ENCODE measurements at regions not wholly inside any gene's neighbourhood (a gene's known extent, or its start where the extent isn't known, plus 50 kb on each side); places are given as distances from the start of the nearest gene placed in this dataset.

- Histone ChIP-seq H3K9ac (ENCODE audit: insufficient read depth, low read length) (no peak overlapping the region), H4K20me1 (ENCODE audit: control insufficient read depth, extremely low read depth, insufficient read depth, low read length) (no peaks in the 10 kb centered on the region), H3K4me3 (replicated peaks in 1 of 4; ENCODE audit: control extremely low read depth in 1 of 4, insufficient read depth in 1 of 4, low read depth in 3 of 4, low read length in 4 of 4) (no peak overlapping the region), H3K27me3 (ENCODE audit: control insufficient read depth, insufficient read depth, low read length) (no peaks in the 10 kb centered on the region), H2AFZ (ENCODE audit: low read length) (no peak overlapping the region), H3K79me2 (ENCODE audit: control insufficient read depth, insufficient read depth, low read length) (no peaks in the 10 kb centered on the region), H3K27ac (ENCODE audit: insufficient read depth, low read length) (no peak overlapping the region), H3K4me2 (ENCODE audit: extremely low read depth, insufficient read depth, low read length) (no peak overlapping the region), H3K4me1 (ENCODE audit: control insufficient read depth, extremely low read depth, insufficient read depth, low read length) (no peaks in the 10 kb centered on the region), H3K36me3 (ENCODE audit: control insufficient read depth, insufficient read depth, low read length) (no peaks in the 10 kb centered on the region), H3K9me3 (ENCODE audit: control insufficient read depth, insufficient read depth, low read depth, low read length) (no peaks in the 10 kb centered on the region)
- DNase-seq (ENCODE audit: low read depth in 2 of 2), result no peak
- TF ChIP-seq CTCF (conservative IDR thresholded peaks at IDR 0.05 in 1 of 2, IDR thresholded peaks at IDR 0.05 in 1 of 2; ENCODE audit: low read depth in 1 of 2, low read length in 2 of 2) (no peak), EZH2 (IDR thresholded peaks at IDR 0.05; ENCODE audit: low read length, missing control alignments) (no peak)
Measured at GRCh38 chr14:34251662-34252061, 210.4 kb downstream of the SPTSSA start.

- Histone ChIP-seq H3K27me3 (ENCODE audit: control insufficient read depth, insufficient read depth, low read length) (no peaks in the 10 kb centered on the region), H3K9ac (ENCODE audit: insufficient read depth, low read length) (no peak overlapping the region), H3K4me3 (replicated peaks in 1 of 4; ENCODE audit: control extremely low read depth in 1 of 4, insufficient read depth in 1 of 4, low read depth in 3 of 4, low read length in 4 of 4) (no peak overlapping the region), H3K9me3 (ENCODE audit: control insufficient read depth, insufficient read depth, low read depth, low read length) (no peaks in the 10 kb centered on the region), H4K20me1 (ENCODE audit: control insufficient read depth, extremely low read depth, insufficient read depth, low read length) (no peaks in the 10 kb centered on the region), H3K79me2 (ENCODE audit: control insufficient read depth, insufficient read depth, low read length) (no peaks in the 10 kb centered on the region), H3K36me3 (ENCODE audit: control insufficient read depth, insufficient read depth, low read length) (no peaks in the 10 kb centered on the region), H3K4me2 (ENCODE audit: extremely low read depth, insufficient read depth, low read length) (no peak overlapping the region), H3K4me1 (ENCODE audit: control insufficient read depth, extremely low read depth, insufficient read depth, low read length) (no peaks in the 10 kb centered on the region), H2AFZ (ENCODE audit: low read length) (no peak overlapping the region), H3K27ac (ENCODE audit: insufficient read depth, low read length) (no peak overlapping the region)
- no peak for TF ChIP-seq CTCF (conservative IDR thresholded peaks at IDR 0.05 in 1 of 2, IDR thresholded peaks at IDR 0.05 in 1 of 2; ENCODE audit: low read depth in 1 of 2, low read length in 2 of 2)
- TF ChIP-seq EZH2 (IDR thresholded peaks at IDR 0.05; ENCODE audit: low read length, missing control alignments), result no peak
- DNase-seq (ENCODE audit: low read depth in 2 of 2), result peak in 1 of 2 donors; percentile 10
Measured at GRCh38 chr14:34250959-34251358, 211.1 kb downstream of the SPTSSA start.

- no peak overlapping the region for H2AFZ ChIP-seq (ENCODE audit: low read length)
- no peak overlapping the region for H3K9ac ChIP-seq (ENCODE audit: insufficient read depth, low read length)
- no peaks in the 10 kb centered on the region for H4K20me1 ChIP-seq (ENCODE audit: control insufficient read depth, extremely low read depth, insufficient read depth, low read length)
- H3K4me2 ChIP-seq (ENCODE audit: extremely low read depth, insufficient read depth, low read length), result no peak overlapping the region
- no peak overlapping the region for H3K27ac ChIP-seq (ENCODE audit: insufficient read depth, low read length)
- H3K79me2 ChIP-seq (ENCODE audit: control insufficient read depth, insufficient read depth, low read length), result no peaks in the 10 kb centered on the region
- no peaks in the 10 kb centered on the region for H3K4me1 ChIP-seq (ENCODE audit: control insufficient read depth, extremely low read depth, insufficient read depth, low read length)
- no peaks in the 10 kb centered on the region for H3K36me3 ChIP-seq (ENCODE audit: control insufficient read depth, insufficient read depth, low read length)
- no peaks in the 10 kb centered on the region for H3K9me3 ChIP-seq (ENCODE audit: control insufficient read depth, insufficient read depth, low read depth, low read length)
- TF ChIP-seq EZH2 (IDR thresholded peaks at IDR 0.05; ENCODE audit: low read length, missing control alignments) (no peak), CTCF (conservative IDR thresholded peaks at IDR 0.05 in 1 of 2, IDR thresholded peaks at IDR 0.05 in 1 of 2; ENCODE audit: low read depth in 1 of 2, low read length in 2 of 2) (no peak)
- no peak overlapping the region for H3K4me3 ChIP-seq (replicated peaks in 1 of 4; ENCODE audit: control extremely low read depth in 1 of 4, insufficient read depth in 1 of 4, low read depth in 3 of 4, low read length in 4 of 4)
- H3K27me3 ChIP-seq (ENCODE audit: control insufficient read depth, insufficient read depth, low read length), result no peaks in the 10 kb centered on the region
- peak in 1 of 2 donors; percentile 40 for DNase-seq (ENCODE audit: low read depth in 2 of 2)
Measured at GRCh38 chr14:34247605-34248004, 214.4 kb downstream of the SPTSSA start.
